AG08396 (cell line): ENCODE measurements at regions not wholly inside any gene's neighbourhood (a gene's known extent, or its start where the extent isn't known, plus 50 kb on each side); places are given as distances from the start of the nearest gene placed in this dataset.
A peak's percentile ranks its signal among the peaks of the same experiment; 100 is the strongest.

ENCODE experiments used
- DNase-seq: peaks from one replicate; pipeline ENCODE4 v3.0.0; 2012; ENCODE audit warnings: low spot score, mixed read lengths

DNA sequence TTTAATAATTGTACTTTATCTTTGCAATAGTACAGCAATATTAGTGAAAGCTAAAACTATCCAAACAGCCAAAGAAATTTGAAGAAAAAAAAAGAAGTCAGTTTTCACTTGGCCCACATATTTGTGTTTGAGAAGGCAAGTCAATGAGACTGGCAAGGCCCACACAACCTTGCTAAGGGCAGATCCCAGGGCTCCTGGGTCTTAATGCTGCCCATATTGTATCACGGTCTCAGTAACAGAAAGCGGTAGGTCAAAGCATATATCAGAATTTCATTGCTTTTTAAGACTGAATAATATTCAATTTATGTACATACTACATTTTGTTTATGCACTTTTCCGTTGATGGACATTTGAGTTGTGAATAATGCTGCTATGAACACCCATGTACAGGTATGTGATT lies 262.0 kb upstream of the TOPAZ1 start:
- DNase-seq = no peak

DNA sequence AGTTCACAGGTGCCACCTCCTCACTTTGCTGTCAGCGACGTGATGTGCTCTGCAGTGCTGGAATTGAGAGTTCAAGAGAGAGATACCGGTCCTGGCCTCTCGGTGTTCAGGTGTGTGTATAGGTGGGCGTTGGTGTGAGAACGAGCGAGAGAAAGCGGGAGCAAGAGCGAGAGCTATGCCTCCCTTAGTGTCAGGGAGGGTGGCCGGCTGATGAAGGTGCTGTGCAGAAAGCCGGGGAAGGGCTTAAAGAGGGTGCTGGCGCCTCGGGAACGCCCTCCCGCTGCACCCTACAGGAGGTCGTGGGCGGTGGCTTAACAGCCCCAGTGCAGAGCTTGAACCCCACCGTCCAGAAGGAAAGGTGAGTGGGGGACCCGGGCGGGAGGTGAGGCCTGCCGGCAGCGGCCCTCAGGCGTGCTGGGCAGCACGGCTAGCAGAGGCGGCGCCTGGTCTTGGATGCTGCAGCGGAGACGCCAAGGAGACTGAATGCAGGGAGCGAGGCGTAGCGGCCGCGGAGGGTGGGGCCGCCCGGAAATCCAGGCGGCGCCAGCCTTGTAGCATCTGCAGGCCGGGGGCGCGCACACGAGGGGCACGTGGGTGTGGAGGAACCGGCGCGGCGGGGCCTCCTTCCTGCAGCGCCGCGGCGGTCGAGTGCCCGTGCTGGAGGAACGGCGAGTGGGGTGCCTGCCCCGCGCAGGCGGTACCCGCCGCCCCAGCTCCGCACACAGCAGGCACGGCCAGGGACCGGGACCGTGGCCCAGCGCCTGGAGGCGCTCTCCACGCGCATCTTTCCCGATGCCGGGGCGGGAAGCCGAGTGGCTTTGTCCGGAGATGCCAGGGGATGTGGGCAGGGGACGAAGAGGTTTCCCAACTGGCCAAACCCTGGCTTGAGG lies 246.8 kb upstream of the TOPAZ1 start:
- DNase-seq = peak; percentile 53

DNA sequence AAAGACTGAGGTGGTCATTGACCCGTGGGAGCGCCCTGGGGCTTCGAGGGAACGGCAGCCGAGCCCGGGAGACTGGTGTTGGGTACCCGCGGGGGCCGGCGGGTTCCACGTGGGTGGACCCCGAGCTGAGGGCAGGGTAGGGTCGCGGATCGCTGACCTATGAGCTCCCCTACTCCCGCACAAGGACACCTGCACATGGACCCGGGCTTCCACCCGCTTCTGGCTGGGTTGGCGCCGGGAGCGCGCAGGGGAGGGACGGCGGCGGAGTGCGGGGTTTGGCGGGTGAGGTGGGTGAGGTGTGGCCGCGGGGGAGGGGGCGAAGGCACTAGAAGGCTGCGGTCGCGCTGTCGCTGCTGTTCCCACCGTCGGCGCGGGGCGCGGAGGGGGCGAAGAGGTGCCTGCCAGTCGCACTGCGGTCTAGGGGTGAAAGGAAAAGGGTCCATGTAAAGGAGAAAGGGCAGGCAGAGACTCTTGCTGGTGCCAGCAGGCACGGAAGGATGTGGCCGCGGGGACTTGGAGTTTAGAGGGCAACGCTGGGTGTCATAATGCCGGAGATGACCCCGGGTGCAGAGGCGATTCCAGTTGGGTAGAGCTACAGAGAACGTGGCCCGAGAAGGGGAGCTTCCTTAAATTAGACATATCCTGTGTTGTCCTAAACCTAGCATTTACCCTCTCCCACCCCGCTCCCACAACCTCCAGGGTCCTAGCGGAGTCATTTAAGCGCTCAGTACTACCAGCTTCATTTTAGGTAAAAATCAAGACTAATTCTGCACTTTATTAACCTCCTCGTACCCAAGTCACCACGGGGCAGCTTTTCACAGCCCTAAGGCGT lies 245.9 kb upstream of the TOPAZ1 start:
- DNase-seq = no peak

DNA sequence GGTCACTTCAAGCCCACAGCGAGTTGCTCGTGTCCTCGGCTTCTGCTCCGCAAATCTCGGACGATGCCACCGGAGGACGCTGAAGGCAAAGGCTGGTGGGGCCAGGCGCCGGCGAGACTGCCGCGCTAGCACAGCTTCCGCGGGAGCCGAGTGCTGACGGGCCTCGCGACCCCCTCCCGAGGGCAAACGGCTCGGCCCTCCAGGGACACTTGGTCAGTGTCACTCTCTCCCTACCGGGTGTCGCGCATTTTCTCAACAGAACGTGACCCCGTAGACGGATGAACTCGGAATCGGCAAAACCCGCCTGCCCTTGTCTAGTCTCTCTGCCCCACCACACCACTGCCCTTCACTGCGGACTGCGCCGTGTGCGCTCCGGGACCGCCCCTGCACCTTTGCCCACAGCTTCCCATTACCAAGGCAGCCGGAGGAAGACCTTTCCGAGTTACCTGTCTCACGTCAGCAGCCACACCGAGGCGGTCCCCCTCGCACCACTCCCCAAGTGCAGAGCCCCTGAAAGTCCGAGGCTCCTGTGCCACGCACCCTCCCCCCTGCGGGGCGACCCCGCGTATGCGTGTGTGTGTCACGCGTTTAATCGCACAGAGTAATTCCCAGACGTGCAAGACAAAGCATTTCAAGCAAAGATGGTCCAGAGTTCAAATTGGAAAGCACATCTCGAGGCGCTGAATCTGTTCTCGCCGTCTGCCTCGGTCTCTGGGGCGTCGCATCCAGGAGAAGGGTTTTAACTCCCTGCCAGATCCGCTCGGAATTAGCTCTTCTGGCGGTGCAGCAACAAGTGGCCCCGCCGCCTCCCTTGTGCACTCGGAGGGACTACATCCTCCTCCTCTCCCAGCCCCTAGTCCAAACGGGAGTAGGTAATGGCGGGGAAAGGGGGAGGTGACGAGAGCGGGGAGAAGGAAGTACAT lies 245.0 kb upstream of the TOPAZ1 start:
- peak; percentile 65 for DNase-seq

DNA sequence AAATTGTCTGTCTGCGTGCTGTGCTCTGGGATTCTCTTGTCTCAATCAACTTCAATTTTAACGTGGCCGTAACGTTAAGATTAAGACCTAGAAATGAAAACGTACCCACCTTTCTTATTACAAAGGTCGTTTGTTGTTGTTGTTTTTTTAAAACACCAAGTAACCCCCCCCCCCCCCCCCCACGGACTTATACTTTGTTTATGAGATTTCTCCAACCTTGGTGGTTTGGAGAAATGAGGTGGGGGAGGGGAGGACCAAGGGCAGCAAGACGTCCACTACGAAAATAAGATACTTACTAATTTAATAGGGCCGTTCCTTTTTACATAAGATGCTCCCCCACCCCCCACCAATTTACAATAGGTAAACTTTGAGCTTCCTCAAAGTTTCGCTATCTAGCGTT lies 244.4 kb upstream of the TOPAZ1 start:
- DNase-seq = no peak

DNA sequence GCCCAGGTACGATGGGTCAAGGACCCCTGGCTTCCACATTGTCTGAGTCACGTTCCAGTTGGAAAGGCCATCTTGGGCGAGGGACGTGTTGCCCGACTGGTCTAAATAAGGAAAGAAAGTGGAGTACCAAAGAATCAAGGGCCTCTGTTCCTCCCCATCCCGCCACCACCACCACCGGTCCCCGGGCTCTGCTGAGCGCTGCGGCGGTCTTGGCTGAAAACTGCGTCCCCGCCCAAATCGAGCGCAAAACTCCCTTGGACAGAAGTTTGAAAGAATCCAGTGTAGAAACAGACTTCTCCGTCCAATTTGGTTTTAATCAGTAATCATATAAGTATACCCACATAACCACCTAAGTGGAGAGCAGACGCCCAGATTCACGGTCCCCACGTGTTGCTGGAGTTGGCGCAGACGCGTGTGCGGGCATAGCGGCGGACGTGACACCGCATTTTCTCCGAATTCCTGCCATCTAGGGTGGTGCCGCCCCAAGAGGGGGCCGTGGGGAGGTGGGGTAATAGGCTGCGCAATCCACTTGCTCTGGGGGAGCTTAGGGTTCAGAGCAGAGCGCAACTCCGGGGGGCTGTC lies 243.8 kb upstream of the TOPAZ1 start:
- no peak for DNase-seq

DNA sequence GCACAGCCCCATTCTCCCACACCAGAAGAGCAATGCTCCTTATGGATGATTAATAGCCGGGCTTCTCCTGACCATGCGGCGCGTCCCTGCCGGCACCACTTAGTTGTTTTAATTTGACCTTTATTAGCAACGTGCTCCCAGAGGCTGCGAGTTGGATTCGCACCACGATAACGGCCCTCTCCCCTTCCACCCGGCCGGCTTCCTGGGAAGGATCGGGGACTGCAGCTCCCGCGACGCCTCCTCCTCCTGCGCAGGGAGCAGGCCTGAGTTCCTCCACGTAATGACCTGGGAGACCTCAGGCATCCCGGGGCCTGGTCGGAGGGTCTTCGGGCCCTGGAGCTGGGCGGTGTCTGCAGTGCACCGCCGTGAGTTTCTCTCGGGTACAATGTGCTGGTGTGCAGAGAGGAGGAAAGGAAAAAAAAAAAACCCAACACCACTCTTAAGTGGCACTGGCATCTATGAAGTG lies 243.3 kb upstream of the TOPAZ1 start:
- DNase-seq = no peak

DNA sequence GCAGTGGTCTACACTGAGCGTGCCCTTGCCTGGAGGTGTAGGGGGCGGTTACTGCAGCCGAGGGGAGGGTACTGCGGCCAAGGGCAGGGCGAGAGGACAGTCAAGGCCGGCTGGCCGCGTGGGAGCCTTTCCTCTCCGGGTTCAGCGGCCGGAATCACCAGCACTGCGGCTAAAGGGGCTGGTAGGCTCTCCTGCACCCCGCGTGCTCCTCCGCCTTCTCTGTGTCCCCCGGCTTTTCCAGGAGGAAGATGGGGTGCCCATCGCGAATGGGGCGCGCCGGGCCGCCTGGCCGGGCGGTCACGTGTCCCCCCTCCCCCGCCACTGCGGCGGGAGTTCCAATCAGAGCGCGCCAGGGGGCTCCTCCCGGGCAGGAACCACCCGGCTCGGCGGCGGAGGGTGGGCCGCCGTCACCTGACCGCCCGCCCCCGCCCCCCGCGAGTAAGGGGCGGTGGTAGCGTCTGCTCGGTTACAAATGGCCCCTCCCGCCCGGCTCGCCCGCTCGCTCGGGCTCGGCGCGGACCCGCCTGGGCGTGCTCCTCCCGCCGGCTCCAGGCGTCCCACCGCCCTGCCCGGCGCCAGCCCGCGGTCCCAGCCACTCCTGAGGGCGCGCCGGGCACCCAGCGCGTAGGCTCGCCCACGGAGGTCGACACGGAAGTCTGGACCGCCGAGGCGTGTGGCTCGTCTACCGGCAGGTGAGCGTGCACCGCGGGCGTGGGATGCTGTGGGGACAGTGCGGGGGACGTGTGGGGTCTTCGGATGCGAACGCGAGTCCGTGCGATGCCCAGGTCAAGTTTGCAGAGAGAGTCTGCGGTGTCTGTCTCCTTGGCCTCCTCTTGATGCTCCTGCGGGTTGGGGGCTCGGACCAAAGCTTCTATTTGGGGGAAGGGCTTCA lies 242.6 kb upstream of the TOPAZ1 start:
- DNase-seq = peak; percentile 84

DNA sequence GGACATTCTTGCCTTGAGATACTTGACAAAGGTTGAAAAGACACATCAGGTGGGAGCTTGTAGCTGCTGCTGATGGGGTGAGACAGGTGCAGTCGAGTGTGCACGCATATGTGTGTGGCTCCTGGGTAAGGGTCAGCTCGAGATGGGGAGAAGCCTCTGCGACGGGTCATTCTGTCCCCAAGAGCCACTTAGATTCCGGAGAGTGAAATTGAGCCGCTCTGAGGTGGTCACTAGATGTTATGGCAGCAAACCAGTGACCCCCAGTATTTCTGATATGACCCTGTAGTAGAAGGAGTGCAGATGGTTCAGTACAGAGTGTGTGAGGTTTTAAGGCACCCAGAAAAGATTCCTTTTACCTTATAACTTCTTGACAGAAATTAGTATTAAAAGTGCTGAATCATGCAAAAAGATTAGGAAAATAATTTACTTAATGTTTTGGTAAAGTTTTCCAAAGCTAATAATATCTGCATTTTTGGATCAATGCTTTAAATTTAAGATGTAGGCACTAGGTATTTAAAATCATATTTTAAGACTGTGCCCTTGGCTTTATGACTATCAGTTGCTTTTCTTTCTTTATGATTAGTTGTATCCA lies 241.9 kb upstream of the TOPAZ1 start:
- DNase-seq = no peak

DNA sequence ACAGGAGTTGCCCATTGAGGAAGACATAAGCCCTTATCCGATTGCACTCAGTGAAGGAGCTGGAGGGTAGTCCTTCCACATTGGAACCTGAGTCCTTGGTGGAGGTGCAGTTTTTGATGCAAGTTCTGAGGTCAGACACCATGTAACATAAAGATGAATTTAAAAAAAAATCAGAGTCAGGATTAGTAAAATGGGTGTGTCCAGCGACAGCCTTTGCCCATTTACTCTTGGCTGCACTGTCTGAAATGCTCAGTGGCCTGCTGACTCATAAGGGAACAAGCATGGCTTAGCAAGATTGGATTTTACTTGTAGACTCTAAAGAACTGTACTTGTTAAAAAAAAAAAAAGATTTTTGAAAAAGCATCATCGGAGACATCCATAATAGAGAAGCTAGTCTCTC lies 241.1 kb upstream of the TOPAZ1 start:
- DNase-seq = peak; percentile 59

DNA sequence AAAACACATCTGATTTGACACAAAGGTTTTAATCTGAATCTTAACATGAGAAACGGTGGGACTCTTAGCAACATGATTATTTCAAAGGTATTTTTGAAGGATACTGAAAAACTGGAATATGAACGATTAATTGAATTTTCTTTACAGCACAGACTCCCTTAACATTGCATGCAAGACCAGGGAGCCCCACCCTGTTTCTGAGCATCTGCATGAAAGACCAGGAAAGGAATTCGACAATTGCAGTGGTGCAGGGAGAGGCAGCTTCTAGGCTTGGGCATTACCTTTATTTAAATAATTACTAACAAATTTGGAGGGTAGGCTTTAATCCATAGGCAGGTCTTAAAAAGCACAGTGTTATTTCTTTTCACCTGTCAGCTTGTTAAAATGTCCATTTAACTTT lies 240.6 kb upstream of the TOPAZ1 start:
- DNase-seq = no peak

DNA sequence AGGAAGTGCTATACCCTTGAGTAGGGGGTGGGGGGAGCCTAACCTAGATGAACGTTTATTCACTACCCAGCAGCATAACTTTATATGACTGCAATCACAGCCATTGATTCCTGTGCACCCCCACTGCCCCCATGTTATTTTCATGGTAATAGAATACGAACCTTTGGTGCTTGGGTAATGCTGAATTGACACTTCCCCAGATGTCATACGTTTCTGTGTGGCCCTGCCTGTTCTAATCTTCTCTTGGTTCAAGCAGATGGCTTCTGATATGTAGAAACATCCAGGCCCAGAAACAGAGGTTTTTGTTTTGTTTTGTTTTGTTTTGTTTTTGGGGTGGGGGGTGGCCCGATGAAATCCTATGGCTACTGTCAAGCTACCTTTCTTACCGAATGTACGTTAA lies 237.9 kb upstream of the TOPAZ1 start:
- no peak for DNase-seq

DNA sequence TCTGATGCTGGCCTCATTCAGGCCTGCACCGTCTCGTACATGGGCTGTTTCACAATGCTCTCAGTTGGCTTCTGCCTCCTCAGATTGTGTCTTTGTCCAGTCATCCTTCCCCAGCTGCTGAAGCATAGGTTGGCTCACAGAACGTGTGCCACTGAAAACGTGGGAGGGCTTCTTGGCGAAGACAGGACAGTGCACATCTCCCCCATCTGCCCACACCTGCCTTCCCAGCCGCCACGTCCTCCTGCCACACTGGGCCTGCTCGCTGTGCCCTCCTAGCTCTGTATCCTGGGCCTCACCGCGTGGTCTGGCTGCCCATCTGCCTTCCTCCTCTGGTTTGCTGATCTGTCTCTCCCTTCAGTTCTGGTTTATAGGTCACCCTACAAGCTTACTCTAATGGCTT lies 230.0 kb upstream of the TOPAZ1 start:
- no peak for DNase-seq

DNA sequence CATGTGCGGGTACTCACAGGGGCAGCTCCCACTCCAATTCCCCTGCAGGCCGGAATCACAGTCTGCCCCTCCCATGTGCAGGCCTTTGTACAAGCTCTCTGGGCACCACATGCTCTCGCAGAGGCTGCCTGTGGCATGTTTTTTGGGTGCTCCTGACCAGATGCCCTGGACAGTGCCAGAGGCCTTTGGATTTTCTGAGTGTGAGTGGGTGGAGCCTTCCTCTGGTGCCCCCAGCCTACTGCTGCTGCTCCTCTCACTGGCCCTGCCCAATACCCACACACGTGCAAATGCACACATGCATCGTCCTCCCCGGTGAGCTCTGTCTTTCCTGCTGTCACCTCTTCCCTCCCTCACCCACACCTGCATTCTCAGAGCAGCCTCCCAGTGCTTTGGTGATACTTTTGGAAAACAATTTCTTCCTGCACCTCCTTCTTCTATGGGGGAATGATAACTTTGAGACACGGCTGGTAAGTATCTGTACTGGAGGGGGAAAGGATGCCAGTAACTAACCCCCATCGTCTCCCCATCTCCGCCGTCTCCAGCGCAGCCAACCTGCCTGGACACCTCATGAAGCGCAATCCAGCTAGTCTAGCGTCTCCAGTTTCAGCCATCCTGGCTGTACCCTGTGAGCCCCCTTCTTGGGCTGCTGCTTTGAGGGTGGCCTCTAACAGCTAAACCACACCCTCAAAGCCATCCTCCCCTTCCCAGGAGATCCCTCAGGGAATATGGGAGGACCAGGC lies 229.4 kb upstream of the TOPAZ1 start:
- no peak for DNase-seq

DNA sequence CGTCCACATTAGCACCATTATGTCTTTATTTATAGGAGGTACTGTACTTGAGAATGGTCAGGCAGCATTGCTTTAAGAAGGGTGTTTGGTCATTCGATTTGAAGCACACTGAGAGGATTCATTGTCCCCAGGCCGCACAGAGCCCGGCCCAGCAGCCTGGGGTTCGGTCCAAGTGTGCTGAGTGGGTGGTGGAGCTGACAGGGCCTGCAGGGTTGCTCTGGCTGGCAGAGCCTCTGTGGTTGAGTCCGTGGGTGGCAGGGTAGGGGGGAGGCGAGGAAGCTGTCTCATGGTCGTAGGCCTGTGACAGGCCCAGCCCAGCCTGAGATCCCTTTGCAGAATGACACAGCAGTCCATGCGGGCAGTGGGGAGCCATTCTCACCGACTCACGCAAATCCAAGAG lies 227.7 kb upstream of the TOPAZ1 start:
- DNase-seq = no peak

DNA sequence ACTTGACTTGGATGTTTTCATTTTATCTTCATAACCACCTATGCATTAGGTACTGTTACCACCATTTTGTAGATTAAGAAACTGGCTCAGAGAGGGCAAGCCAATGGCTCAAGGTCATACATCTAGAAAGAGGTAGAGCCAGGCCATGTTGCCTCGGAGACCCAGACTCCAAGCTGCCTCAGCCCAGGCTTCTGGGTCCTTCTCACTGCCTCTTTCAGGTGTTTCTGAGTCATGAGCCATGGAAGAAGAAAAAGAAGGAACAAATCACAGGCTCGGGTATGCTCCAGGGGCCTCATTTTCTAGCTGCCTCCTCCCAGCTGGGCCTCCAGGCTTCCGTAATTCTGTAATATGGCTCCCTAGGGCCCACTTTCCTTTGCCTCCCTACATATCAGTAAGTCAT lies 226.5 kb upstream of the TOPAZ1 start:
- no peak for DNase-seq

DNA sequence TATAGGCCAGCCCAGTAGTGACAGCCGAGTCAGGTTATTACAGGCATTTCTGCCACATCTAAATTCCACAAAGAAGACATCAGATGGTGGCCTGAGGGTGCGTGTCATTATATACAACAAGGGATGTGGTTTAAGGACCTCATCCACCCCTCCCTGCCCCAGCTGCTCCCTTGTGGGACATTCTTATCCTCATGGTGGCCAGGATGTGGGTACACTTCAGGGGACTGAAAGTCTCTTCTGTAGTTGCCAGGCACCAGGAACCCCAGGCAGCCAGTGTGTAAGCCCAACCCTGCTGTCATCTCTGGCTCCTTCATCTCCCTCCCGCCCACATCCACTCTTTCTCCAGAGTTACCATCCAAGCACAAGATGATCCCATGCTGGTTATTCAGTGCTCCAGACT lies 224.9 kb upstream of the TOPAZ1 start:
- no peak for DNase-seq

DNA sequence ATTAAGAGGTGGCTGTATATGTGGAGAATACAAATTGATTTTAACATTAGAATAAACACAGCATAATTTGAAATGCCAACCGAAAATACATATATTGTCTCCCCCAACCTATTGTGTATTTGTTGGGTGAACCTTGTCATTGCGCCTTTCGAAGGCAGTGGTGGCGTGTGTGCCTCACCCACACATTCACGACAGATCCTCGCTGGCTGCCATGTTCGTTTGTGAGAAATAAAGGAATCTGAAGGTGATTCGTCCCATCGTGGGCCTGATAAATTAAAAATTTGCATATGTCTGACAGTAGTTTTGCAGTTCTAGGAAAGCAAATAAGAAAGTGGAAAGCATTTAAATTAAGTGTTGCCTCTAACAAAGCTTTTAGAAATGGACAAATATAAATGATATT lies 222.8 kb upstream of the TOPAZ1 start:
- DNase-seq = no peak

DNA sequence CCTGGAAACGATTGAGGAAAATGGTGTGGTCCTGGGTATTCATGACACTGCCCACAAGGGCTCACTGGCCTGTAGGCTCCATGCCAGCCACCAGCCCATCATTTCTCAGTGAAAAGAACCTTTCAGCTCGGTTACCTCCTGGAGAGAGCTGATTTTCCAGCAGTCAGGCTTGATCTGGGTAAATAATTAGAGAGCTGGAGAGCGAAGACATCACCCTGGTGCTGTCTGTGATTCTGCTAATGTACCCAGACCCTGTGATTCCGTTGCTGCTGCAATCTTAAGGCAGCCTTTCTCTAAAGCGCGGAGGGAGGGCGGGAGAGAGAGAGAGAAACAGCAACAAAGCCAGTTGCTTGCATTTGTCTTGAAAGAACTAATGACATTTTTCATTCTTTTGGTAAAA lies 221.9 kb upstream of the TOPAZ1 start:
- no peak for DNase-seq

DNA sequence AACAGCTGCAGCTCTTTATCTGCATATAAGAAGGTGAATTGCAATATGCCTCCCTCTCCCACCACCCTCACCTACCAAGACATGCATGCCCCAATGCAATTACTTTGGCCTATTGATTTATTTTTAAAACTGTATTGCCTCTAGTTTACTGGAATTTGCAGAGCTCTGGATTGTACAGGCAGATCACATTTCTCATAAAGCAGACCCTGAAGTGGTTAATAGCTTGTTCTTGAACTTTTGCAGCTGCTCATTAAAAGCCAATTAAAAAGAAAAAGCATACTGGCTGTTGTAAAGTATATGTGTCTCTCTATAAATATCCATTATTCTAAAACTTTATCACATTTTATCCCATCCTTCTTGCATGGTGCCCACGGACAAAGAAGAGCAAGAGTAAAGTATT lies 221.5 kb upstream of the TOPAZ1 start:
- DNase-seq = no peak
